RWPE2 (cell line): ENCODE measurements at regions not wholly inside any gene's neighbourhood (a gene's known extent, or its start where the extent isn't known, plus 50 kb on each side); places are given as distances from the start of the nearest gene placed in this dataset.

Experiments
- ATAC-seq: fragments of 200-7000 bp; cut with Tn5 transposase; 3 replicates; pipeline ENCODE4 v1.9.1; 2021; ENCODE audit warnings: low read depth
- DNase-seq: peaks from one replicate; pipeline ENCODE4 v3.0.0-alpha.2; 2020; ENCODE audit warnings: low spot score
- H3K27ac ChIP-seq: fragments of 450-650 bp; 2 replicates; pipeline ENCODE4 v1.5.1; 2017; ENCODE audit warnings: mild to moderate bottlenecking; ENCODE audit not compliant: poor library complexity, severe bottlenecking
- H3K27me3 ChIP-seq: fragments of 250-450 bp; sonication (Bioruptor Pico); 2 replicates; pipeline ENCODE4 v1.5.1; 2021; ENCODE audit warnings: mild to moderate bottlenecking, moderate library complexity; ENCODE audit not compliant: insufficient read depth, poor library complexity, severe bottlenecking
- H3K36me3 ChIP-seq: fragments of 250-450 bp; sonication (Bioruptor Pico); 2 replicates; pipeline ENCODE4 v1.5.1; 2020; ENCODE audit warnings: low read depth, mild to moderate bottlenecking, moderate library complexity
- H3K4me1 ChIP-seq: fragments of 250-450 bp; sonication (Bioruptor Pico); 2 replicates; pipeline ENCODE4 v1.5.1; 2021; ENCODE audit warnings: mild to moderate bottlenecking, moderate library complexity; ENCODE audit not compliant: insufficient read depth, poor library complexity, severe bottlenecking
- H3K4me3 ChIP-seq: fragments of 250-450 bp; sonication (Bioruptor Pico); 2 replicates; pipeline ENCODE4 v1.5.1; 2021; ENCODE audit warnings: mild to moderate bottlenecking, moderate library complexity; ENCODE audit not compliant: severe bottlenecking
- H3K9me3 ChIP-seq: fragments of 250-450 bp; sonication (Bioruptor Pico); 2 replicates; pipeline ENCODE4 v1.5.1; 2021; ENCODE audit warnings: mild to moderate bottlenecking, moderate library complexity; ENCODE audit not compliant: severe bottlenecking
- CTCF ChIP-seq: fragments of 450-650 bp; IDR thresholded peaks from one replicate; pipeline ENCODE4 v1.5.1; 2017; ENCODE audit warnings: mild to moderate bottlenecking, moderate library complexity; ENCODE audit not compliant: poor library complexity, severe bottlenecking

GRCh38 chr2:216960671-216961268, 100.9 kb upstream of the TNP1 start:
- H3K9me3 ChIP-seq, result no peaks in the 10 kb centered on the region
- no peak for ATAC-seq
- no peak for DNase-seq
- peaks cover 7% of the 10 kb centered on the region for H3K27me3 ChIP-seq
- no peaks in the 10 kb centered on the region for H3K36me3 ChIP-seq
- H3K4me1 ChIP-seq, result no peaks in the 10 kb centered on the region
- no peak overlapping the region for H3K4me3 ChIP-seq
- no peak overlapping the region for H3K27ac ChIP-seq
- TF ChIP-seq CTCF, result no peak

GRCh38 chr2:216959433-216959832, 99.6 kb upstream of the TNP1 start:
- Histone ChIP-seq H3K27me3 (no peaks in the 10 kb centered on the region), H3K4me1 (no peaks in the 10 kb centered on the region), H3K4me3 (no peak overlapping the region), H3K9me3 (no peaks in the 10 kb centered on the region), H3K27ac (no peak overlapping the region), H3K36me3 (no peaks in the 10 kb centered on the region)
- DNase-seq, result no peak
- TF ChIP-seq CTCF, result no peak
- no peak for ATAC-seq

- ATAC-seq (no peak), DNase-seq (no peak)
- TF ChIP-seq CTCF, result no peak
- no peaks in the 10 kb centered on the region for H3K27me3 ChIP-seq
- no peaks in the 10 kb centered on the region for H3K36me3 ChIP-seq
- H3K27ac ChIP-seq, result no peak overlapping the region
- H3K4me3 ChIP-seq, result no peak overlapping the region
- no peaks in the 10 kb centered on the region for H3K4me1 ChIP-seq
- no peaks in the 10 kb centered on the region for H3K9me3 ChIP-seq
Observed at GRCh38 chr2:216956820-216957493, 97.1 kb upstream of the TNP1 start.

GRCh38 chr2:216951171-216951570, 91.3 kb upstream of the TNP1 start:
- H3K27ac ChIP-seq, result no peak overlapping the region
- H3K4me1 ChIP-seq, result no peaks in the 10 kb centered on the region
- ATAC-seq, result no peak
- no peak for DNase-seq
- no peaks in the 10 kb centered on the region for H3K9me3 ChIP-seq
- no peak for TF ChIP-seq CTCF
- H3K4me3 ChIP-seq, result no peak overlapping the region
- no peaks in the 10 kb centered on the region for H3K27me3 ChIP-seq
- H3K36me3 ChIP-seq, result no peaks in the 10 kb centered on the region

GRCh38 chr2:216950547-216950946, 90.7 kb upstream of the TNP1 start:
- Histone ChIP-seq H3K27ac (no peak overlapping the region), H3K4me1 (no peaks in the 10 kb centered on the region), H3K4me3 (no peak overlapping the region), H3K27me3 (no peaks in the 10 kb centered on the region), H3K9me3 (no peaks in the 10 kb centered on the region), H3K36me3 (no peaks in the 10 kb centered on the region)
- no peak for DNase-seq
- TF ChIP-seq CTCF, result no peak
- no peak for ATAC-seq
